Chondrocyte (in vitro differentiated cells): ENCODE measurements at regions not wholly inside any gene's neighbourhood (a gene's known extent, or its start where the extent isn't known, plus 50 kb on each side); places are given as distances from the start of the nearest gene placed in this dataset.
"Not testable (repeated sequence)": the region's sequence is repeated elsewhere in the genome, so short reads cannot be mapped to it uniquely, and the experiment has no call there.

Source experiments
- DNase-seq: peaks from one replicate; pipeline ENCODE4 v3.0.0; 2021; ENCODE audit warnings: mixed read lengths, low spot score
- H3K27ac Mint-ChIP-seq: one replicate; pipeline ENCODE4 v1.8.0; 2021; ENCODE audit warnings: mild to moderate bottlenecking, moderate library complexity, mixed read lengths; ENCODE audit not compliant: unreplicated experiment
- H3K27me3 Mint-ChIP-seq: 2 replicates; pipeline ENCODE4 v1.8.0; 2021; ENCODE audit warnings: low read depth, mixed read lengths
- H3K36me3 Mint-ChIP-seq: 2 replicates; pipeline ENCODE4 v1.8.0; 2021; ENCODE audit warnings: low read depth, mixed read lengths
- H3K4me1 Mint-ChIP-seq: 2 replicates; pipeline ENCODE4 v1.8.0; 2021; ENCODE audit warnings: low read depth, mild to moderate bottlenecking, mixed read lengths
- H3K4me3 Mint-ChIP-seq: one replicate; pipeline ENCODE4 v1.8.0; 2021; ENCODE audit warnings: mild to moderate bottlenecking, moderate library complexity, mixed read lengths; ENCODE audit not compliant: unreplicated experiment
- H3K9me3 Mint-ChIP-seq: 2 replicates; pipeline ENCODE4 v1.8.0; 2021; ENCODE audit warnings: low read depth, mixed read lengths
- TF ChIP-seq, protein P1 (sequence below): fragments of 200-600 bp; sonication (generic); IDR thresholded peaks from 2 replicates; pipeline ENCODE4 v1.5.0; 2021; ENCODE audit warnings: antibody characterized with exemption, mild to moderate bottlenecking, moderate library complexity

DNA sequence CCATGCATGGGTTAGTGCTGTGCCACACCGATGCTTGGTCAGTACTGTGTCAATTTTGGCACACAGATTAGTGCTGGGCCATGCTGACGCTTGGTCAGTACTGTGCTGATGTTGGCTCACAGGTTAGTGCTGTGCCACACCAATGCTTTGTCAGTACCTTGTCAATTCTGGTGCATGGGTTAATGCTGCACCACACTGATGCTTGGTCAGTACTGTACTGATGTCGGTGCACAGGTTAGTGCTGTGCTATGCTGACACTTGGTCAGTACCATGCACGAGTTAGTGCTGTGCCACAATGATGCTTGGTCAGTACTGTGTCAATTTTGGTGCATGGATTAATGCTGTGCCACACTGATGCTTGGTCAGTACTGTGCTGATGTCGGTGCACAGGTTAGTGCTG, 103.0 kb downstream of the NPIPB11 start:
- Mint-ChIP-seq H3K4me1 (peaks cover 32% of the 10 kb centered on the region), H3K27me3 (peaks cover 14% of the 10 kb centered on the region), H3K27ac (no peak overlapping the region), H3K9me3 (no peaks in the 10 kb centered on the region), H3K4me3 (no peak overlapping the region), H3K36me3 (no peaks in the 10 kb centered on the region)
- DNase-seq = no peak
- TF ChIP-seq, protein P1, sequence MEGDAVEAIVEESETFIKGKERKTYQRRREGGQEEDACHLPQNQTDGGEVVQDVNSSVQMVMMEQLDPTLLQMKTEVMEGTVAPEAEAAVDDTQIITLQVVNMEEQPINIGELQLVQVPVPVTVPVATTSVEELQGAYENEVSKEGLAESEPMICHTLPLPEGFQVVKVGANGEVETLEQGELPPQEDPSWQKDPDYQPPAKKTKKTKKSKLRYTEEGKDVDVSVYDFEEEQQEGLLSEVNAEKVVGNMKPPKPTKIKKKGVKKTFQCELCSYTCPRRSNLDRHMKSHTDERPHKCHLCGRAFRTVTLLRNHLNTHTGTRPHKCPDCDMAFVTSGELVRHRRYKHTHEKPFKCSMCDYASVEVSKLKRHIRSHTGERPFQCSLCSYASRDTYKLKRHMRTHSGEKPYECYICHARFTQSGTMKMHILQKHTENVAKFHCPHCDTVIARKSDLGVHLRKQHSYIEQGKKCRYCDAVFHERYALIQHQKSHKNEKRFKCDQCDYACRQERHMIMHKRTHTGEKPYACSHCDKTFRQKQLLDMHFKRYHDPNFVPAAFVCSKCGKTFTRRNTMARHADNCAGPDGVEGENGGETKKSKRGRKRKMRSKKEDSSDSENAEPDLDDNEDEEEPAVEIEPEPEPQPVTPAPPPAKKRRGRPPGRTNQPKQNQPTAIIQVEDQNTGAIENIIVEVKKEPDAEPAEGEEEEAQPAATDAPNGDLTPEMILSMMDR = no peak

DNA sequence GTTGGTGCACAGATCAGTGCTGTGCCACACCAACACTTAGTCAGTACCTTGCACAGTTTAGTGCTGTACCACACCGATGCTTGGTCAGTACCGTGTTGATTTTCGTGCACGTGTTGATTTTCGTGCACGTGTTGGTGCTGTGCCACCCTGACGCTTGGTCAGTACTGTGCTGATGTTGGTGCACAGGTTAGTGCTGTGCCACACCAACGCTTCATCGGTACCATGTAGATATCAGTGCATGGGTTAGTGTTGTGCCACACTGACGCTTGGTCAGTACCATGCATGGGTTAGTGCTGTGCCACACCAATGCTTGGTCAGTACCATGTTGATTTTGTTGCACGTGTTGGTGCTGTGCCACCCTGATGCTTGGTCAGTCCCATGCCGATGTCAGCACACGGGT, 103.5 kb downstream of the NPIPB11 start:
- DNase-seq = no peak
- no peak overlapping the region for H3K27ac Mint-ChIP-seq
- H3K4me3 Mint-ChIP-seq = no peak overlapping the region
- TF ChIP-seq, protein P1 = no peak
- H3K27me3 Mint-ChIP-seq = peaks cover 14% of the 10 kb centered on the region
- no peaks in the 10 kb centered on the region for H3K9me3 Mint-ChIP-seq
- H3K36me3 Mint-ChIP-seq = no peaks in the 10 kb centered on the region
- peaks cover 26% of the 10 kb centered on the region for H3K4me1 Mint-ChIP-seq

DNA sequence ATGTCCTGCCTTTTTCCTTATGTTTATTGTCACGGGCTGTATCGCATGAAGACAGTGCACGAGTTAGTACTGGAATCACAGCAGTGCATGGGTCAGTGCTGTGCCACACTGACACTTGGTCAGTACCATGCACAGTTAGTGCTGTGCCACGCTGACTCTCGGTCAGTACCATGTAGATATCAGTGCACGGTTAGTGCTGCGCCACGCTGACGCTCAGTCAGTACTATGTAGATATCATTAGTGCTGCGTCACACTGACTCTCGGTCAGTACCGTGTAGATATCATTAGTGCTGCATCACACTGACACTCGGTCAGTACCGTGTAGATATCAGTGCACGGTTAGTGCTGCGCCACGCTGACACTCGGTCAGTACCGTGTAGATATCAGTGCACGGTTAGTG, 104.1 kb downstream of the NPIPB11 start:
- peaks cover 14% of the 10 kb centered on the region for H3K27me3 Mint-ChIP-seq
- H3K9me3 Mint-ChIP-seq, DNase-seq, H3K36me3 Mint-ChIP-seq, H3K4me3 Mint-ChIP-seq, H3K27ac Mint-ChIP-seq: not testable (repeated sequence)
- peaks cover 21% of the 10 kb centered on the region for H3K4me1 Mint-ChIP-seq

DNA sequence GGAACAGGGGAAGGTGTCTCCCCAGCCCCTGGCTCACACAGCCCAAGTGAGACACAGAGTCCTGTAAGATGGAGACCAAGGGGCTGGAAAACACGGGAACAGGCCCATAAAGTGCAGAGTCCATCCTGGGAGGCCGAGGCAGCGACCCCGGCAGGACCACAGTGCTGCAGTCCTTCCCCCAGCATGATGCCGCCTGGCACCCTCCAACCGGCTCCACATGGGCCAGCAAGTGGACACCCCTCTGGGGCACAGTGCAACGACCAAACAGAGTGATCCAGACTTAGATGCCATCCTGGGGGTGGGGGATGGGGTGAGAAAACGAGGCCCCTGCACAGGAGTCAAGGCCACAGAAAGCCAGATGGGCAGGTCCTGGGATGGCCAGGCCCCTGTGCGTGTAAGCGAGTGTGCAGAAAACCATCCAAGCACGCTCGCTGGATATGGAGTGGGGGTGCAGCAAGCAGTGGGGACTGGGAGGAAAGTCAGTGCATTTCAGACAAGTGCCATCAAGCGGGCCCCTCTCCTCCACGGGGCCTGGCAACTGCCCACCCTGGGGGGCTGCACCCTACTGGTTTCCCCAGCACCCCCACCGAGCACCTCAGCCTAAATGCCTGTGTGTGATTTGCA, 104.7 kb downstream of the NPIPB11 start:
- not testable (repeated sequence) for H3K4me3 Mint-ChIP-seq, H3K9me3 Mint-ChIP-seq, H3K36me3 Mint-ChIP-seq, H3K27ac Mint-ChIP-seq
- peak; percentile 57 for DNase-seq
- peaks cover 16% of the 10 kb centered on the region for H3K4me1 Mint-ChIP-seq
- H3K27me3 Mint-ChIP-seq = peaks cover 14% of the 10 kb centered on the region

DNA sequence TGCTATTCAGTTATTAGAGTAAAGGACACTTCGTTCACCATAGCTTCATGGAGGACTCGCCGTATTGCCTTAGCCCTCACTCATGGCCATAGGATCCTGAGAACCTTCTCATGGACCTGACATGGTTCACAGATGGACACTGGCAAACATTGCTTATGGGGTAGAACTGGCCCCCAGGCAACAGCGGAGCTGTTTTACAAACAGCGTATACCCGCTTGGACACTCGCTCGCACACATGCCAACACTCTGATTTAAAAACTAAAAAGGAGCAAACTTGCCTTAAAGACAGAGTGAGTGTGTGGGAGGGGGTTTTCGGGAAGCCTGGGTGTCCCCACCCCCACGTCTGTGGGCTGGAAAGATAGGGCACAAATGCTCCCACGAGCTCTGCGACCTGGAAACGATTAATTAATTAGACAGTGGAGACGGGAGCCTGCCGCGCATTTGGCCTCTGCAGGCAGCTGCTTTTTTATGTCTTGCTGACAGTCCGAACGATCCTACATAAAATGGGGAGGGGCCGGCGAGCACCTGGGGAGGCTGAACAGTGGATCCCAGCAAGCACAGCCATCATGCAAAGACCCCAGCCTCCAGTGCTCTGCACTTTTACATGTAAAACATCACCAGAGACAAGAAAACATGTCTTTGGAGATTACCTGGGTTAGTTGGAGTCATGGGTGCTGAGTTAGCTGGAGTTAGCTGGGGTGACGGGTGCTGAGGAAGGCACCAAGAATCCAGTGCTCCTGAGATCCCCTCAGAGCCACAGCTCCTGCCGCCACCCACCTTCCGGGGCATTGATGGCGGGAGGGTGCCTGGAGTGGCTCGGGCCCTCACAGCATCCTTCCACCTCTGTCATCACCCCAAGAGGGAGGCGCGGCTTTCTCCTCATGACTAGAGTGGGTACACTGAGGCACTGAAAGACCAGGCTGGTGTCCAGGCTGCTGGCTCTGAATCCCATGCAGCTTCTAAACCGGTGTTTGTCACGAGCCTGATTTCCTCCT, 105.7 kb downstream of the NPIPB11 start:
- H3K27ac Mint-ChIP-seq, H3K36me3 Mint-ChIP-seq, DNase-seq, H3K9me3 Mint-ChIP-seq, H3K4me3 Mint-ChIP-seq: not testable (repeated sequence)
- Mint-ChIP-seq H3K27me3 (peaks cover 14% of the 10 kb centered on the region), H3K4me1 (peaks cover 11% of the 10 kb centered on the region)

DNA sequence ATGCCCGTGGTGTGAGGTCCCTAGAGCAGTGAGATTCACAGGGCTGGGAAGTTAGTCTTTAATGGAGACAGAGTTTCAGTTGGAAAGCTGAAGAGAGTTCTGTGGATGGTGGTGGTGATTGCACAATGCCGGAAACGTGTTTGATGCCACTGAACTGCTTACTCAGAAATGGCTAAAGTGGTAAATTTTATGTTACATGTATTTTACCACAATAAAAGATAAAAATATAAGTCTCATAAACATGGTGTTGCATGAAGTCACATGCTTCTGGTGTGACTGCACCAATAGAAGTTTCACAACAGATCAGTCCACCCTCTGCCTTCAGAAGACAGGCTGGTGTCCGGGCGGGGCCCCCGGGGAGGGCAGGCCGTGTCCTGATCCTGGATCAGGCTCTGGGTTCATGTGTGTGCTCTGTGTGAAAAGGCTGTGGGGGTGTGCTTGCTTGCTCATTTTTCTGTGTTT, 106.5 kb downstream of the NPIPB11 start:
- not testable (repeated sequence) for H3K36me3 Mint-ChIP-seq, H3K4me3 Mint-ChIP-seq, DNase-seq, H3K9me3 Mint-ChIP-seq
- Mint-ChIP-seq H3K27ac (peak overlapping the region; percentile 45), H3K4me1 (peaks cover 11% of the 10 kb centered on the region), H3K27me3 (peaks cover 14% of the 10 kb centered on the region)

DNA sequence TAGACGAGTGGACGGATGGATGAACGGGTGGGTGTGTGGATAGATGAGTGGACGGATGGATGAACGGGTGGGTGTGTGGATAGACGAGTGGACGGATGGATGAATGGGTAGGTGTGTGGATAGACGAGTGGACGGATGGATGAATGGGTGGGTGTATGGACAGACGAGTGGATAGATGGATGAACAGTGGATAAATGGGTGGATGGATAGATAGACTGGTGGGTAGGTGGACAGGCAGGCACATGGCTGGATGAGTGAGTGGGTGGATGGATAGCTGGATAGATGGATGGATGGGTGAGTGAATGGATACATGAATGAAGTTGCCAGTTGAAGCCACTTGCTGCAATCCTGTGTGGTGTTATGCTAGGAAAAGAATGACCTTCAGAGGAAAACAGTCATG, 107.5 kb downstream of the NPIPB11 start:
- not testable (repeated sequence) for H3K27ac Mint-ChIP-seq, H3K4me3 Mint-ChIP-seq, H3K9me3 Mint-ChIP-seq, H3K36me3 Mint-ChIP-seq, H3K27me3 Mint-ChIP-seq, DNase-seq
- peaks cover 11% of the 10 kb centered on the region for H3K4me1 Mint-ChIP-seq

DNA sequence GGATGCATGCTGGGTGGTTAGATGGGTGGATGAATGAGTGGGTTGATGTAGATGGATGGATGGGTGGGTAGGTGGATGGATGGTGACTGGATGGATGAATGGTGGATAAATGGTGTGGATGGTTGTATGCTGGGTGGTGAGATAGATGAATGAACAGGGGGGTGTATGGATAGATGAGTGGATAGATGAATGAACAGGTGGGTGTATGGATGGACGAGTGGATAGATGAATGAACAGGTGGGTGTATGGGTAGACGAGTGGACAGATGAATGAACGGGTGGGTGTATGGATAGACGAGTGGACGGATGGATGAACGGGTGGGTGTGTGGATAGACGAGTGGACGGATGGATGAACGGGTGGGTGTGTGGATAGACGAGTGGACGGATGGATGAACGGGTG, 108.2 kb downstream of the NPIPB11 start:
- H3K9me3 Mint-ChIP-seq, H3K27ac Mint-ChIP-seq, H3K36me3 Mint-ChIP-seq, H3K4me3 Mint-ChIP-seq, H3K27me3 Mint-ChIP-seq, DNase-seq: not testable (repeated sequence)
- H3K4me1 Mint-ChIP-seq = peaks cover 11% of the 10 kb centered on the region

DNA sequence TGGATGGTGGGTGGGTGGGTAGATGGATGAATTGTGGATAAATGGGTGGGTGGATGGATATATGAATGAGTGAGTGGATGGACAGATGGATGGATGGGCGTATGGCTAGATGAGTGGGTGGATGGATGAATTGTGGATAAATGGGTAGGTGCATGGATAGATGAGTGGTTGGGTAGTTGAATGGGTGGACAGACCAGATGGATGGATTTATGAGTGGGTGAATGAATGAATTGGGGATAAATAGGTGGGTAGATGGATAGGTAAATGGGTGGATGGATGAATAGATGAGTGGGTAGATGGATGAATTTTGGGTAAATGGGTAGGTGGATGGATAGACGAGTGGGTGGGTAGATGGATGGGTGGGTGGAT, 108.7 kb downstream of the NPIPB11 start:
- not testable (repeated sequence) for H3K27me3 Mint-ChIP-seq, H3K27ac Mint-ChIP-seq, H3K9me3 Mint-ChIP-seq, H3K4me3 Mint-ChIP-seq, DNase-seq, H3K36me3 Mint-ChIP-seq
- peaks cover 15% of the 10 kb centered on the region for H3K4me1 Mint-ChIP-seq

DNA sequence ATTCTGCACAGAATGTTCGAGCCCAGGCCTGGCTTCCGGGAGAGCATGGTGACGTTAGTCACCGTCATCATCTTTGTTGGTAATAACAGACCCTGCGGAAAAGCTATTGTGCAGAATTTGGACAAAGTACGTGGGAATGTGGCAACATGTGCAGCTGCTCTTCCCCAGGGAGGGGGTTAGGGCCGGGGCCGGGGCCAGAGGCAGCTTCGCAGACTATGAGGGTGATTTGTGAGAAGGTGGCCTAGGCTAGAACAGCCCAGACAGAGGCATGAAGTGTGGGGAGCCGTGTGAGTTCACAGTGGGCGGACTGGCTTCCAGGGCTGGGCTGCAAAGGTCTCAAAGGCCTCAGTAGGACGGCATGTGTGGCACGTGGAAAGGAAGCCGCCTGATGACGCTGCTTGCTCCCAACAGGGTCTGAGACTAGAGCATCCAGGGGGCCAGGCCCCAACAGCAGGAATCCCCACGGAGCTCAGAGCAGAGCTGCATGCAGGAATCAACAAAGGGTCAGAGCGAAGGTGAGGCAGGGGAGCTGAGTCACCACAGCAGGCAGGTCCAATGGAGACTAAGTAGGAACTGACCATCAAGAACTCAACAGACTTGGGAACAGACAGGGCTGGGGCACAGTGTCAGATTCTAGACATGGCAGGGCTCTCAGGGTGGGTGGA, 109.2 kb downstream of the NPIPB11 start:
- H3K36me3 Mint-ChIP-seq, H3K27ac Mint-ChIP-seq, H3K27me3 Mint-ChIP-seq, H3K4me3 Mint-ChIP-seq, DNase-seq, H3K9me3 Mint-ChIP-seq: not testable (repeated sequence)
- H3K4me1 Mint-ChIP-seq = peaks cover 19% of the 10 kb centered on the region
